ENCODE measurements at regions not wholly inside any gene's neighbourhood (a gene's known extent, or its start where the extent isn't known, plus 50 kb on each side); places are given as distances from the start of the nearest gene placed in this dataset.
"Not testable (repeated sequence)": the region's sequence is repeated elsewhere in the genome, so short reads cannot be mapped to it uniquely, and the experiment has no call there.

DNA sequence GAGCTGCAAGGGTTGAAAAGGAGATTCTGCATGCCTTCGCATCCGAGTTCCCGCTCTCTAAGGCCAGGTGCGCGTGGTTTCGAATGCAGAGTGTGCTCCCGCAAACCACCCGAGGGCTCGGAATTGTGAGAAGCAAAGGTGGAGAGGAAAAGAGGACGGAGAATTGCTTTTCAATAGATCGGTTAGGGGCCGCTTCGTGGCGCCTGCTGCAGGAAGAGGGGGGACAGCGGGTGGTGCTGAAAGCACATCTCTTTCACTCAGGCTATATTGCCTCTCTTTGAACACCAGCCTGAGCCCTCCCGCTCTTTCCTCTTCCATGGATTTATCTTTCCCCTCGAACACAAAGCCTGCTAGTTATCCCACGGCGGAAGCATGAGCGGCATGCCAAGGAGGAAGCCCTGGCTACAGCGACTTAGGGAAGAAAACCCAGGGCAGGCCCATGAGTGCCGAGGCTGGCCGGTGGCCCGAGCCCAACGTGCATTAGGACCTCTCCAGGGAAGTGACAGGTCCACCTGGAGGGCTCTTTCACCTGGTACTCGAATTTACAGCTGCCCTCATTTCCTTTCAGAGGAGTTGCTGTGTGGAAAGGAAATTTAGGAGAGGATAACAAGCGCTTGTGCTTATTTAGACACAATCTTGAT is 353.0 kb upstream of the FOLH1 start:
- H3K9me3 ChIP-seq (ENCODE audit: control extremely low read depth in 1 of 5, control insufficient read depth in 4 of 5, insufficient read depth in 2 of 5, low read depth in 1 of 5, low read length in 4 of 5); H3K4me1 ChIP-seq (ENCODE audit: control extremely low read depth in 1 of 4, control insufficient read depth in 4 of 4, insufficient read depth in 4 of 4, low read length in 3 of 4); DNase-seq; H3K4me3 ChIP-seq (ENCODE audit: control insufficient read depth in 1 of 7, extremely low read depth in 1 of 7, insufficient read depth in 4 of 7, low read depth in 2 of 7, low read length in 6 of 7); POLR2A ChIA-PET; H3K27ac ChIP-seq (ENCODE audit: insufficient read depth in 1 of 2, low read depth in 1 of 2, low read length in 2 of 2, poor library complexity in 1 of 2, severe bottlenecking in 2 of 2); CTCF ChIA-PET; H3K36me3 ChIP-seq (ENCODE audit: control insufficient read depth in 4 of 4, insufficient read depth in 4 of 4, low read length in 3 of 4): not testable (repeated sequence)
- 30% methylated on average over 2 of the region's 27 CpGs for WGBS (ENCODE audit: insufficient coverage)
- H3K27me3 ChIP-seq (replicated peaks in 2 of 5; ENCODE audit: control insufficient read depth in 4 of 5, insufficient read depth in 5 of 5, low read length in 4 of 5): peaks cover 0 to 19% (median 2%) of the 10 kb centered on the region in 5 experiments

DNA sequence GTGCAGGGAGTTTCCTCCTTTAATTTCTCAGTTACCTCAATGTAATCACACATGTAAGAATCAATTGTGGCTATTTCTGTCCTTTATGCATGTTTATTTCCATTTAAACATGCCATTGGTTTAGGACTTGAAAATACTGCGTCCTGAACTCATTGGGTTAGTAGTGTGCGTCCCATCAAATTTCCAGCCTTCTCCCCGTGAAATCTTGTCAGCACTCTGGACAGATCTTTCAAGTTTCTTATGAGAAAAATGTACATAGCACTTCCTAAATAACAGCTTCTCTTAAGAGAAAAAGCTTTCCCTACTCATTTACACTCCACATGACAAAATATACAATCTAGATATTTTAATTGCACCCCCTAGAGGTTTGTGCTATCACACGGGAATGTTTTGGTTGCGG is 353.9 kb upstream of the FOLH1 start:
- CTCF ChIA-PET; H3K4me1 ChIP-seq (ENCODE audit: control extremely low read depth in 1 of 4, control insufficient read depth in 4 of 4, insufficient read depth in 4 of 4, low read length in 3 of 4); H3K9me3 ChIP-seq (ENCODE audit: control extremely low read depth in 1 of 5, control insufficient read depth in 4 of 5, insufficient read depth in 2 of 5, low read depth in 1 of 5, low read length in 4 of 5); POLR2A ChIA-PET; H3K4me3 ChIP-seq (ENCODE audit: control insufficient read depth in 1 of 7, extremely low read depth in 1 of 7, insufficient read depth in 4 of 7, low read depth in 2 of 7, low read length in 6 of 7); DNase-seq; H3K27ac ChIP-seq (ENCODE audit: insufficient read depth in 1 of 2, low read depth in 1 of 2, low read length in 2 of 2, poor library complexity in 1 of 2, severe bottlenecking in 2 of 2); H3K36me3 ChIP-seq (ENCODE audit: control insufficient read depth in 4 of 4, insufficient read depth in 4 of 4, low read length in 3 of 4): not testable (repeated sequence)
- H3K27me3 ChIP-seq (replicated peaks in 2 of 5; ENCODE audit: control insufficient read depth in 4 of 5, insufficient read depth in 5 of 5, low read length in 4 of 5): peaks cover 0 to 19% (median 2%) of the 10 kb centered on the region in 5 experiments
- WGBS (ENCODE audit: insufficient coverage): 52% methylated on average over 4 of the region's 5 CpGs

- DNase-seq; H3K4me3 ChIP-seq (ENCODE audit: control insufficient read depth in 1 of 7, extremely low read depth in 1 of 7, insufficient read depth in 4 of 7, low read depth in 2 of 7, low read length in 6 of 7); H3K27ac ChIP-seq (ENCODE audit: insufficient read depth in 1 of 2, low read depth in 1 of 2, low read length in 2 of 2, poor library complexity in 1 of 2, severe bottlenecking in 2 of 2); H3K4me1 ChIP-seq (ENCODE audit: control extremely low read depth in 1 of 4, control insufficient read depth in 4 of 4, insufficient read depth in 4 of 4, low read length in 3 of 4); H3K36me3 ChIP-seq (ENCODE audit: control insufficient read depth in 4 of 4, insufficient read depth in 4 of 4, low read length in 3 of 4); H3K9me3 ChIP-seq (ENCODE audit: control extremely low read depth in 1 of 5, control insufficient read depth in 4 of 5, insufficient read depth in 2 of 5, low read depth in 1 of 5, low read length in 4 of 5); H3K27me3 ChIP-seq (replicated peaks in 2 of 5; ENCODE audit: control insufficient read depth in 4 of 5, insufficient read depth in 5 of 5, low read length in 4 of 5); POLR2A ChIA-PET; CTCF ChIA-PET: not testable (repeated sequence)
- 29% methylated on average over 1 of the region's 4 CpGs for WGBS (ENCODE audit: insufficient coverage)
Observed at GRCh38 chr11:49579492-49579891, 371.1 kb upstream of the FOLH1 start.

- H3K9me3 ChIP-seq (ENCODE audit: control extremely low read depth in 1 of 5, control insufficient read depth in 4 of 5, insufficient read depth in 2 of 5, low read depth in 1 of 5, low read length in 4 of 5); H3K4me3 ChIP-seq (ENCODE audit: control insufficient read depth in 1 of 7, extremely low read depth in 1 of 7, insufficient read depth in 4 of 7, low read depth in 2 of 7, low read length in 6 of 7); H3K36me3 ChIP-seq (ENCODE audit: control insufficient read depth in 4 of 4, insufficient read depth in 4 of 4, low read length in 3 of 4); H3K4me1 ChIP-seq (ENCODE audit: control extremely low read depth in 1 of 4, control insufficient read depth in 4 of 4, insufficient read depth in 4 of 4, low read length in 3 of 4); CTCF ChIA-PET; H3K27me3 ChIP-seq (replicated peaks in 2 of 5; ENCODE audit: control insufficient read depth in 4 of 5, insufficient read depth in 5 of 5, low read length in 4 of 5); DNase-seq; H3K27ac ChIP-seq (ENCODE audit: insufficient read depth in 1 of 2, low read depth in 1 of 2, low read length in 2 of 2, poor library complexity in 1 of 2, severe bottlenecking in 2 of 2); POLR2A ChIA-PET: not testable (repeated sequence)
- no CpG with 5 or more reads among the region's 2 CpGs for WGBS (ENCODE audit: insufficient coverage)
Observed at GRCh38 chr11:49585495-49585894, 366.7 kb upstream of the OR4C13 start.

DNA sequence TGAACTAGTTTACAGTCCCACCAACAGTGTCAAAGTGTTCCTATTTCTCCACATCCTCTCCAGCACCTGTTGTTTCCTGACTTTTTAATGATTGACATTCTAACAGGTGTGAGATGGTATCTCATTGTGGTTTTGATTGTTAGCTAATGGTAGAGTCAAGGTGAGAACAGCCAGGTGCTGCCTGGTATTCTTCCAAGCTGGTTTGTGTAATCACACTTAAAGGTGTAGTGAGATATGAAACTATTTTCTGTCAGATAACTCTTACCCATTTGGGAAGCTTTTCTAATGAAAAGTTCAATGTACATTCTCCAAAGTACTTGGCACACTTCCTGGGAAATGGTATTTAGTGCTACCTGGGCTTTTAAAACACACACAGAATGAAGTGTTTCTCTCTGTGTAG is 343.3 kb upstream of the OR4C13 start:
- POLR2A ChIA-PET; H3K36me3 ChIP-seq (ENCODE audit: control insufficient read depth in 4 of 4, insufficient read depth in 4 of 4, low read length in 3 of 4); DNase-seq; H3K27me3 ChIP-seq (replicated peaks in 2 of 5; ENCODE audit: control insufficient read depth in 4 of 5, insufficient read depth in 5 of 5, low read length in 4 of 5); H3K27ac ChIP-seq (ENCODE audit: insufficient read depth in 1 of 2, low read depth in 1 of 2, low read length in 2 of 2, poor library complexity in 1 of 2, severe bottlenecking in 2 of 2); CTCF ChIA-PET; H3K9me3 ChIP-seq (ENCODE audit: control extremely low read depth in 1 of 5, control insufficient read depth in 4 of 5, insufficient read depth in 2 of 5, low read depth in 1 of 5, low read length in 4 of 5); H3K4me1 ChIP-seq (ENCODE audit: control extremely low read depth in 1 of 4, control insufficient read depth in 4 of 4, insufficient read depth in 4 of 4, low read length in 3 of 4); H3K4me3 ChIP-seq (ENCODE audit: control insufficient read depth in 1 of 7, extremely low read depth in 1 of 7, insufficient read depth in 4 of 7, low read depth in 2 of 7, low read length in 6 of 7): not testable (repeated sequence)

DNA sequence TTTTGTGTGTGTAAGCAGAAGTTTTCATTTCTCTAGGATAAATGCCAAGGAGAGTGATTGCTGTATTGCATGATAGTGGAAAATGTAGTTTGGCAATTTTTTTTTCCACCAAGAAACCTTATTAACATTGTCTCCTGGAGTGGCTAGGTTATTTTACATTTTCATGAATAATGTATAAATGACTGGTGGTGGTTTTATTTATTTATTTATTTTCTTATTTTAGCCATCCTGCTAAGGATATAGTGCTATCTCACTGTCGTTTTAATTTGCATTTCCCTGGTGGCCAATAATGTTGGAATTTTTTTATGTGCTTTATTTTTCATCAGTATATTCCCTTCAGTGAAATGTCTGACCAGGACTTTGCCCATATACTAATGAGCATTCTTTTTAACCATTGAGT is 328.3 kb upstream of the OR4C13 start:
- DNase-seq; H3K27me3 ChIP-seq (replicated peaks in 2 of 5; ENCODE audit: control insufficient read depth in 4 of 5, insufficient read depth in 5 of 5, low read length in 4 of 5); H3K36me3 ChIP-seq (ENCODE audit: control insufficient read depth in 4 of 4, insufficient read depth in 4 of 4, low read length in 3 of 4); H3K4me3 ChIP-seq (ENCODE audit: control insufficient read depth in 1 of 7, extremely low read depth in 1 of 7, insufficient read depth in 4 of 7, low read depth in 2 of 7, low read length in 6 of 7); H3K9me3 ChIP-seq (ENCODE audit: control extremely low read depth in 1 of 5, control insufficient read depth in 4 of 5, insufficient read depth in 2 of 5, low read depth in 1 of 5, low read length in 4 of 5); H3K4me1 ChIP-seq (ENCODE audit: control extremely low read depth in 1 of 4, control insufficient read depth in 4 of 4, insufficient read depth in 4 of 4, low read length in 3 of 4); CTCF ChIA-PET; H3K27ac ChIP-seq (ENCODE audit: insufficient read depth in 1 of 2, low read depth in 1 of 2, low read length in 2 of 2, poor library complexity in 1 of 2, severe bottlenecking in 2 of 2); POLR2A ChIA-PET: not testable (repeated sequence)
- whole genome bisulfite sequencing (ENCODE audit: insufficient coverage): no CpG with 5 or more reads among the region's 1 CpG

DNA sequence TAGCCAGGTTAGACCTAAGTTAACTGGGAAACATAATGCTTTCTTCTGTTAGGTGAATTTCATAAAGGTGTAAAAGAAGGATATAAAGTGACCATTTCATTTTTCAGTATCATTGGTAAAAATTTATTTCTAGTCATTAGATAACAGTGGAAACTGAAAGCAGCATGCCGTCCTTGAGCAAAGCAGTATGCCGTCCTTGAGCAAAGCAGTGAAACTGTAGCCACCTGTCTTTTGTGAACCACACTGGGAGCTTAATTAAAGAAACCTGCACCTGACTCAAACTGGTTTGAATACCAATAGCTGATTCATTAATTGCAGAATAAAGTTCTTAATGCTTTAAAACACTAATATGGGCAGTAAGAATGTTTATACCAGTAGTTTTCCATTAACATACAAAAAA is 281.5 kb upstream of the OR4C13 start:
- H3K4me1 ChIP-seq (ENCODE audit: control extremely low read depth in 1 of 4, control insufficient read depth in 4 of 4, insufficient read depth in 4 of 4, low read length in 3 of 4); DNase-seq; CTCF ChIA-PET; H3K27me3 ChIP-seq (replicated peaks in 2 of 5; ENCODE audit: control insufficient read depth in 4 of 5, insufficient read depth in 5 of 5, low read length in 4 of 5); H3K9me3 ChIP-seq (ENCODE audit: control extremely low read depth in 1 of 5, control insufficient read depth in 4 of 5, insufficient read depth in 2 of 5, low read depth in 1 of 5, low read length in 4 of 5); H3K36me3 ChIP-seq (ENCODE audit: control insufficient read depth in 4 of 4, insufficient read depth in 4 of 4, low read length in 3 of 4); POLR2A ChIA-PET; H3K27ac ChIP-seq (ENCODE audit: insufficient read depth in 1 of 2, low read depth in 1 of 2, low read length in 2 of 2, poor library complexity in 1 of 2, severe bottlenecking in 2 of 2); H3K4me3 ChIP-seq (ENCODE audit: control insufficient read depth in 1 of 7, extremely low read depth in 1 of 7, insufficient read depth in 4 of 7, low read depth in 2 of 7, low read length in 6 of 7): not testable (repeated sequence)
- WGBS (ENCODE audit: insufficient coverage): 80% methylated on average over 2 of the region's 2 CpGs
